Parathyroid adenoma (tissue), 2 donors: ENCODE measurements at regions not wholly inside any gene's neighbourhood (a gene's known extent, or its start where the extent isn't known, plus 50 kb on each side); places are given as distances from the start of the nearest gene placed in this dataset.
A peak's percentile ranks its signal among the peaks of the same experiment; 100 is the strongest.

Source experiments
- H2AFZ ChIP-seq: fragments of 300-600 bp; sonication (generic); one replicate; pipeline ENCODE4 v1.7.0; 2017; ENCODE audit warnings: antibody characterized with exemption, mild to moderate bottlenecking
- H3K27ac ChIP-seq: fragments of 300-600 bp; sonication (generic); one replicate; pipeline ENCODE4 v1.7.0; 2017
- H3K27me3 ChIP-seq: fragments of 300-600 bp; sonication (generic); one replicate; pipeline ENCODE4 v1.7.0; 2017; ENCODE audit warnings: low read length; ENCODE audit not compliant: control insufficient read depth, insufficient read depth
- H3K36me3 ChIP-seq: fragments of 300-600 bp; sonication (generic); one replicate; pipeline ENCODE4 v1.7.0; 2017; ENCODE audit warnings: low read length; ENCODE audit not compliant: control insufficient read depth, insufficient read depth
- H3K4me1 ChIP-seq: fragments of 300-600 bp; sonication (generic); one replicate; pipeline ENCODE4 v1.7.0; 2017; ENCODE audit warnings: control low read depth
- H3K4me2 ChIP-seq: fragments of 300-600 bp; sonication (generic); one replicate; pipeline ENCODE4 v1.7.0; 2017; ENCODE audit warnings: low read length
- H3K4me3 ChIP-seq: fragments of 300-600 bp; sonication (generic); one replicate; pipeline ENCODE4 v1.7.0; 2017; ENCODE audit warnings: low read depth, low read length
- H3K79me2 ChIP-seq: fragments of 300-600 bp; sonication (generic); one replicate; pipeline ENCODE4 v1.7.0; 2017; ENCODE audit warnings: control low read depth
- H3K9ac ChIP-seq: fragments of 300-600 bp; sonication (generic); one replicate; pipeline ENCODE4 v1.7.0; 2017; ENCODE audit warnings: mild to moderate bottlenecking
- H3K9me3 ChIP-seq: fragments of 300-600 bp; sonication (generic); one replicate; pipeline ENCODE4 v1.7.0; 2017; ENCODE audit warnings: low read length; ENCODE audit not compliant: control insufficient read depth
- CTCF ChIP-seq: fragments of 300-600 bp; sonication (generic); IDR thresholded peaks from one replicate; pipeline ENCODE4 v1.7.0; 2017; ENCODE audit warnings: antibody characterized with exemption, mild to moderate bottlenecking
- donor health status: primary hyperparathyroidism.

GRCh38 chr9:129344641-129345495, 166.8 kb upstream of the IER5L start:
- no peak overlapping the region for H2AFZ ChIP-seq
- H3K79me2 ChIP-seq, result no peaks in the 10 kb centered on the region
- no peaks in the 10 kb centered on the region for H3K36me3 ChIP-seq
- no peaks in the 10 kb centered on the region for H3K4me1 ChIP-seq
- H3K4me2 ChIP-seq, result no peak overlapping the region
- no peak overlapping the region for H3K9ac ChIP-seq
- no peak overlapping the region for H3K27ac ChIP-seq
- H3K4me3 ChIP-seq, result no peak overlapping the region
- TF ChIP-seq CTCF, result no peak
- no peaks in the 10 kb centered on the region for H3K27me3 ChIP-seq
- no peaks in the 10 kb centered on the region for H3K9me3 ChIP-seq

- H3K27ac ChIP-seq, result peak overlapping the region; percentile 24
- H3K4me2 ChIP-seq, result no peak overlapping the region
- TF ChIP-seq CTCF, result no peak
- H3K36me3 ChIP-seq, result no peaks in the 10 kb centered on the region
- no peaks in the 10 kb centered on the region for H3K9me3 ChIP-seq
- no peaks in the 10 kb centered on the region for H3K4me1 ChIP-seq
- H3K9ac ChIP-seq, result no peak overlapping the region
- H3K4me3 ChIP-seq, result no peak overlapping the region
- H2AFZ ChIP-seq, result no peak overlapping the region
- no peaks in the 10 kb centered on the region for H3K79me2 ChIP-seq
- H3K27me3 ChIP-seq, result no peaks in the 10 kb centered on the region
These were observed 165.6 kb upstream of the IER5L start for GRCh38 chr9:129343424-129344375.

GRCh38 chr9:129342591-129343423, 164.7 kb upstream of the IER5L start:
- no peak overlapping the region for H3K27ac ChIP-seq
- no peaks in the 10 kb centered on the region for H3K4me1 ChIP-seq
- no peak for TF ChIP-seq CTCF
- no peak overlapping the region for H3K9ac ChIP-seq
- no peak overlapping the region for H3K4me3 ChIP-seq
- H3K27me3 ChIP-seq, result no peaks in the 10 kb centered on the region
- no peak overlapping the region for H3K4me2 ChIP-seq
- no peaks in the 10 kb centered on the region for H3K36me3 ChIP-seq
- no peaks in the 10 kb centered on the region for H3K79me2 ChIP-seq
- H2AFZ ChIP-seq, result no peak overlapping the region
- H3K9me3 ChIP-seq, result no peaks in the 10 kb centered on the region

- Histone ChIP-seq H3K27ac (no peak overlapping the region), H3K4me3 (no peak overlapping the region), H2AFZ (no peak overlapping the region), H3K36me3 (no peaks in the 10 kb centered on the region), H3K79me2 (no peaks in the 10 kb centered on the region), H3K4me2 (no peak overlapping the region), H3K27me3 (no peaks in the 10 kb centered on the region), H3K9ac (no peak overlapping the region), H3K9me3 (no peaks in the 10 kb centered on the region), H3K4me1 (no peaks in the 10 kb centered on the region)
- TF ChIP-seq CTCF, result no peak
These were observed 163.9 kb upstream of the IER5L start for GRCh38 chr9:129341987-129342348.
